Myocyte (in vitro differentiated cells): ENCODE measurements at regions not wholly inside any gene's neighbourhood (a gene's known extent, or its start where the extent isn't known, plus 50 kb on each side); places are given as distances from the start of the nearest gene placed in this dataset.
"Not testable (repeated sequence)": the region's sequence is repeated elsewhere in the genome, so short reads cannot be mapped to it uniquely, and the experiment has no call there.

Experiments used
- DNase-seq: peaks from one replicate; pipeline ENCODE4 v3.0.0-alpha.2; 2012; ENCODE audit warnings: low read depth

GRCh38 chr6:109875973-109876372, 102.1 kb upstream of the GPR6 start:
- DNase-seq: no peak

GRCh38 chr6:109877028-109878004, 100.8 kb upstream of the GPR6 start:
- DNase-seq: no peak

GRCh38 chr6:109878005-109878690, 100.0 kb upstream of the GPR6 start:
- not testable (repeated sequence) for DNase-seq

GRCh38 chr6:109879081-109879480, 99.0 kb upstream of the GPR6 start:
- not testable (repeated sequence) for DNase-seq

GRCh38 chr6:109879521-109879920, 98.6 kb upstream of the GPR6 start:
- no peak for DNase-seq

- DNase-seq: not testable (repeated sequence)
Measured at GRCh38 chr6:109881069-109881468, 97.0 kb upstream of the GPR6 start.

GRCh38 chr6:109881953-109882490, 96.1 kb upstream of the GPR6 start:
- DNase-seq: not testable (repeated sequence)

- DNase-seq: no peak
Measured at GRCh38 chr6:109891924-109892323, 86.2 kb upstream of the GPR6 start.

- no peak for DNase-seq
Measured at GRCh38 chr6:109892451-109893435, 85.4 kb upstream of the GPR6 start.

GRCh38 chr6:109893606-109894005, 84.5 kb upstream of the GPR6 start:
- DNase-seq: no peak

GRCh38 chr6:109894181-109894580, 83.9 kb upstream of the GPR6 start:
- no peak for DNase-seq

GRCh38 chr6:109896341-109896740, 81.8 kb upstream of the GPR6 start:
- DNase-seq: no peak

- DNase-seq: no peak
Measured at GRCh38 chr6:109897025-109897424, 81.1 kb upstream of the GPR6 start.

GRCh38 chr6:109897561-109898080, 80.5 kb upstream of the GPR6 start:
- DNase-seq: no peak

- no peak for DNase-seq
Measured at GRCh38 chr6:109901976-109902375, 76.1 kb upstream of the GPR6 start.

- DNase-seq: no peak
Measured at GRCh38 chr6:109902870-109903269, 75.2 kb upstream of the GPR6 start.

GRCh38 chr6:109910571-109910970, 67.5 kb upstream of the GPR6 start:
- DNase-seq: no peak

GRCh38 chr6:109912118-109912517, 66.0 kb upstream of the GPR6 start:
- no peak for DNase-seq

GRCh38 chr6:109912952-109913351, 65.2 kb upstream of the GPR6 start:
- DNase-seq: no peak

GRCh38 chr6:109915748-109916147, 62.4 kb upstream of the GPR6 start:
- DNase-seq: not testable (repeated sequence)

- no peak for DNase-seq
Measured at GRCh38 chr6:109916759-109917158, 61.4 kb upstream of the GPR6 start.
